Left ventricle myocardium inferior (tissue), 1 donor: ENCODE measurements at regions not wholly inside any gene's neighbourhood (a gene's known extent, or its start where the extent isn't known, plus 50 kb on each side); places are given as distances from the start of the nearest gene placed in this dataset.

Experiments used
- DNase-seq: peaks from one replicate; pipeline ENCODE4 v3.0.0-alpha.2; 2020
- H3K27ac ChIP-seq: fragments of 200-600 bp; replicated peaks from 2 replicates; pipeline ENCODE4 v1.8.0; 2021
- H3K27me3 ChIP-seq: fragments of 200-600 bp; 2 replicates; pipeline ENCODE4 v1.8.0; 2021; ENCODE audit warnings: low read depth
- H3K36me3 ChIP-seq: fragments of 200-600 bp; 2 replicates; pipeline ENCODE4 v1.8.0; 2021
- H3K4me1 ChIP-seq: fragments of 200-600 bp; 2 replicates; pipeline ENCODE4 v1.8.0; 2021
- H3K4me3 ChIP-seq: fragments of 200-600 bp; 2 replicates; pipeline ENCODE4 v1.8.0; 2021; ENCODE audit warnings: mild to moderate bottlenecking, moderate library complexity
- H3K9me3 ChIP-seq: fragments of 200-600 bp; replicated peaks from 2 replicates; pipeline ENCODE4 v1.8.0; 2021
- intact Hi-C: fragments of 100-400 bp; cut with micrococcal nuclease; formaldehyde crosslinking; loops from one replicate; pipeline ENCODE4 v1.11.0; 2022
- TF ChIP-seq, protein P1 (sequence below): fragments of 200-600 bp; IDR thresholded peaks from 2 replicates; pipeline ENCODE4 v1.8.0; 2021; ENCODE audit warnings: antibody characterized with exemption, mild to moderate bottlenecking, borderline replicate concordance
- donor health status: DM: no; HTN: yes; CAD: no; lungs with severe emphysema.

DNA sequence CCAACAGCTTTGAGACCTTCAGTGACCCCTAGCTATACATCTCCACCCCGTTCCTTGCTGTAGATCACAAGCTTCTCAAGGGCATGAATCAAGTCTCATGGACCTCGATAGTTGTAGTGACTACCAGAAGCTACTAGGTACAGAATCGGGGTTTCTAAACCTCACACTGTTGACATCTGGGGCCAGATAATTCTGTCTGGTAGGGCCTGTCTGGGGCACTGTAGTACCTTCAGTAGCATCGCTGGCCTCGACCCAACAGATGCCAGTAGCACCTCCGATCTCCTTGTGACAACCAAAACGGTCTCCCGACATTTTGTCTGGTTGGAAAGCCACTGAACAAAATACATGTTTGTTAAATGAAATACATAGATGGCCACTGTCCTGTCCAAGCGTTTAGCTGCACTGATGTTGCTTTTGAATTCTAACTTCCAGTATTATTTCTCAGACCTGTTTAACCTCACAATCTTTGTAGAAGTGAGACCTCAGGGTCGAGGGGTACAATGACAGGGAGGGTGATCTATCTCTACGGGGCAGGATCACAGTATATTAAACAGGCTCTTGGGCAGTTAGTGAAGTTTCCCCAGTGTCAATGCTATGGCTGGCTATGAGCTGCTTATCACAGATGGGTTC is 262.5 kb upstream of the IGF1R start:
- Histone ChIP-seq H3K4me1 (no peaks in the 10 kb centered on the region), H3K4me3 (no peak overlapping the region), H3K27ac (no peak overlapping the region), H3K36me3 (no peaks in the 10 kb centered on the region), H3K9me3 (no peaks in the 10 kb centered on the region), H3K27me3 (peaks cover 50% of the 10 kb centered on the region)
- no peak for DNase-seq
- intact Hi-C loops = no loop called here
- TF ChIP-seq, protein P1, sequence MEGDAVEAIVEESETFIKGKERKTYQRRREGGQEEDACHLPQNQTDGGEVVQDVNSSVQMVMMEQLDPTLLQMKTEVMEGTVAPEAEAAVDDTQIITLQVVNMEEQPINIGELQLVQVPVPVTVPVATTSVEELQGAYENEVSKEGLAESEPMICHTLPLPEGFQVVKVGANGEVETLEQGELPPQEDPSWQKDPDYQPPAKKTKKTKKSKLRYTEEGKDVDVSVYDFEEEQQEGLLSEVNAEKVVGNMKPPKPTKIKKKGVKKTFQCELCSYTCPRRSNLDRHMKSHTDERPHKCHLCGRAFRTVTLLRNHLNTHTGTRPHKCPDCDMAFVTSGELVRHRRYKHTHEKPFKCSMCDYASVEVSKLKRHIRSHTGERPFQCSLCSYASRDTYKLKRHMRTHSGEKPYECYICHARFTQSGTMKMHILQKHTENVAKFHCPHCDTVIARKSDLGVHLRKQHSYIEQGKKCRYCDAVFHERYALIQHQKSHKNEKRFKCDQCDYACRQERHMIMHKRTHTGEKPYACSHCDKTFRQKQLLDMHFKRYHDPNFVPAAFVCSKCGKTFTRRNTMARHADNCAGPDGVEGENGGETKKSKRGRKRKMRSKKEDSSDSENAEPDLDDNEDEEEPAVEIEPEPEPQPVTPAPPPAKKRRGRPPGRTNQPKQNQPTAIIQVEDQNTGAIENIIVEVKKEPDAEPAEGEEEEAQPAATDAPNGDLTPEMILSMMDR = no peak

DNA sequence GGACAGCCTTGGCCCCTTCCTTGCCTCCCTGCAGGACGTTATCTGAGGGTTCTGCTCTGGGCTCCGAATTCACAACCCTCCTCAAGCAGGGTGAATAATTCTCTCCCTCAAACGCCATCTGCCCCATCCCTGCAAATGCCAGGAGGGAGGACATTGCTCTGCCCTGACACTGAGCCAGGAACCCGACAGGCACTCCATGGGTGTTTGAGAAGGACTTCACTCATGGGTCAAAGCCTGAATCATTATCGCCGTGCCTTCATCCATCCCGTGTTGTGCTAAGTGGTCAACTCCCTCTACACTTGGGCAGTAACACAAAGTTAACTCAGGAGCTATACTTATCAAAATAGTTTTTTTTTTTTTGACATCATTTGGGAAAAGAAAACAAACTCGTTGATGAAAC is 261.8 kb upstream of the IGF1R start:
- no peak for DNase-seq
- H3K4me1 ChIP-seq = no peaks in the 10 kb centered on the region
- H3K27ac ChIP-seq = no peak overlapping the region
- H3K27me3 ChIP-seq = peaks cover 57% of the 10 kb centered on the region
- no peak overlapping the region for H3K4me3 ChIP-seq
- intact Hi-C loops = no loop called here
- H3K9me3 ChIP-seq = no peaks in the 10 kb centered on the region
- TF ChIP-seq, protein P1 = no peak
- no peaks in the 10 kb centered on the region for H3K36me3 ChIP-seq

GRCh38 chr15:98387866-98388265 is 260.5 kb upstream of the IGF1R start:
- no peak overlapping the region for H3K27ac ChIP-seq
- peaks cover 61% of the 10 kb centered on the region for H3K27me3 ChIP-seq
- no peaks in the 10 kb centered on the region for H3K4me1 ChIP-seq
- no peaks in the 10 kb centered on the region for H3K36me3 ChIP-seq
- no peaks in the 10 kb centered on the region for H3K9me3 ChIP-seq
- no peak for DNase-seq
- no peak overlapping the region for H3K4me3 ChIP-seq
- TF ChIP-seq, protein P1 = no peak
- intact Hi-C loops = no loop called here

- intact Hi-C loops = no loop called here
- Histone ChIP-seq H3K27me3 (peaks cover 60% of the 10 kb centered on the region), H3K27ac (no peak overlapping the region)
Measured at GRCh38 chr15:98390946-98391530, 257.3 kb upstream of the IGF1R start.

GRCh38 chr15:98391568-98391967 is 256.8 kb upstream of the IGF1R start:
- TF ChIP-seq, protein P1 = no peak
- no peak overlapping the region for H3K27ac ChIP-seq
- DNase-seq = no peak
- H3K27me3 ChIP-seq = peaks cover 55% of the 10 kb centered on the region
- H3K9me3 ChIP-seq = no peaks in the 10 kb centered on the region
- intact Hi-C loops = no loop called here
- H3K4me3 ChIP-seq = no peak overlapping the region
- H3K4me1 ChIP-seq = no peaks in the 10 kb centered on the region
- no peaks in the 10 kb centered on the region for H3K36me3 ChIP-seq

More at GRCh38 chr15:98390946-98391530, 257.3 kb upstream of the IGF1R start:
- no peaks in the 10 kb centered on the region for H3K9me3 ChIP-seq
- no peak overlapping the region for H3K4me3 ChIP-seq
- no peaks in the 10 kb centered on the region for H3K36me3 ChIP-seq
- H3K4me1 ChIP-seq = no peaks in the 10 kb centered on the region
- no peak for DNase-seq
- TF ChIP-seq, protein P1 = no peak
